GM21529 (cell line): ENCODE measurements at regions not wholly inside any gene's neighbourhood (a gene's known extent, or its start where the extent isn't known, plus 50 kb on each side); places are given as distances from the start of the nearest gene placed in this dataset.

ENCODE experiments used
- ATAC-seq: cut with Tn5 transposase; IDR thresholded peaks from one replicate; pipeline ENCODE4 v1.9.1; 2021; ENCODE audit not compliant: unreplicated experiment

GRCh38 chr3:165457096-165457495 lies 260.9 kb upstream of the SLITRK3 start:
- no peak for ATAC-seq

DNA sequence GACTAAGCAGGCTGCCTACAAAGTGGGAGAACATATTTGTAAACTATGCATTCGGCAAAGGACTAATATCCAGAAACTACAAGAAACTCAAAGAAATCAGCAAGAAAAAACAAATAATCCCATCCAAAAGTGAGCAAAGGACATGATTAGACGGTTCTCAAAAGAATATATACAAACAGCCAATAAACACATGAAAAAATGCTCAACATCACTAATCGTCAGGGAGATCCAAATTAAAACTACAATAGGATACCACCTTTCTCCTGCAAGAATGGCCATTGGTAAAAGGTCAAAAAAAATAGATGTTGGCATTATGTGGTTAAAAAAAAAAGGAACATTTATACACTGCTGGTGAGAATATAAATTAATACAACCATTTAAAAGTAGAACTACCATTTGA lies 259.6 kb upstream of the SLITRK3 start:
- ATAC-seq = no peak

- ATAC-seq = no peak
Measured at GRCh38 chr3:165455360-165455759, 259.2 kb upstream of the SLITRK3 start.

DNA sequence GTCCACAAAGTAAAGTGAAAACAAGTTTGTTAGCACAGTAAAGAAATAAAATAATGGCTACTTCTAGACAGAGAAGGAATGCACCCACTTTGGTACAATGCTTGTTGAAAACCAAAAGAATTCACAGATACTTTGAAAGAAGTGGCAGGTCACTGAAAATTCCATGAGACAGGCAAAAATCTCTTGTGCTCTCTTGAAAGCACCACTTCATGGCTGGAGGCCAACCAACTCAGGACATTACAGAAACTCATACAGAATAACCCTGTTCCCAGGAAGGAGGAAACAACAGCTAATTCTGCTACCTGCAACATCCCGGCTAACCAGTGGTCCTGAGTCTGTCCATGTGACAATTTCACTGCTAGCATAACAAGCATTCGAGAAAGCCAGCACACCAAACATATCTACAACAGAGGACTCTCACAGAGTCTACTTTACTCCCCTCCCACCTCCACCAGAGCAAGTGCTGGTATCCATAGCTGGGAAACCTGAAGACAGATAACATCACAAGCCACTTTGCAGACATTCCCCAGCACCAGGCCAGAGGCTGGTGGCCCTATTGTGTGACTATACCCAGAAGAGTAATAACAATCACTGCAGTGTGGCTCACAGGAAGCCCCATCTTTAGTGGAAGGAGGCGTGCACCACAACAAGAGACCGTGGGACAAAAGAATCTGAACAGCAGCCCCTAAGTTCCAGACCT lies 255.3 kb upstream of the SLITRK3 start:
- no peak for ATAC-seq

GRCh38 chr3:165446555-165446954 lies 250.4 kb upstream of the SLITRK3 start:
- ATAC-seq = no peak

GRCh38 chr3:165444745-165445144 lies 248.6 kb upstream of the SLITRK3 start:
- ATAC-seq = no peak

DNA sequence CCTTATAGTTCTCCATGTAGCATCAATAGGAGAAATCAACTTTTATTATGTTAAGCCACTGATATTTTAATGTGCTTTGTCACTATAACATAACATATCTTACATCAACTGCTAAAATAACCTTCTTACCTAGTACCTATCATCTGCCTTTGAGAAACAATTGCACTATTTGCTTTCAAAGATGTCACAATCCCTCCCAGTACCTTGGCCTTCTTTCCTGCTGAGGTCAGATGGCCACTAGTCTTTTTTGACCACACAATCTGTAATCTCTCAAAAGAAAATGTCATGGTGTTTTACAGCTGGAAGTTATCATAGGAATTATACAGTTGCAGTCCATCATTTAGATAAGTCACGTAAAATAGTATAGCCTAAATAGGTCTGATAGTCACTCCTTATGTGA lies 247.5 kb upstream of the SLITRK3 start:
- no peak for ATAC-seq

- ATAC-seq = no peak
Measured at GRCh38 chr3:165442061-165442460, 245.9 kb upstream of the SLITRK3 start.

GRCh38 chr3:165440380-165440779 lies 244.2 kb upstream of the SLITRK3 start:
- ATAC-seq = peak; percentile 44

- ATAC-seq = no peak
Measured at GRCh38 chr3:165439765-165440164, 243.6 kb upstream of the SLITRK3 start.

DNA sequence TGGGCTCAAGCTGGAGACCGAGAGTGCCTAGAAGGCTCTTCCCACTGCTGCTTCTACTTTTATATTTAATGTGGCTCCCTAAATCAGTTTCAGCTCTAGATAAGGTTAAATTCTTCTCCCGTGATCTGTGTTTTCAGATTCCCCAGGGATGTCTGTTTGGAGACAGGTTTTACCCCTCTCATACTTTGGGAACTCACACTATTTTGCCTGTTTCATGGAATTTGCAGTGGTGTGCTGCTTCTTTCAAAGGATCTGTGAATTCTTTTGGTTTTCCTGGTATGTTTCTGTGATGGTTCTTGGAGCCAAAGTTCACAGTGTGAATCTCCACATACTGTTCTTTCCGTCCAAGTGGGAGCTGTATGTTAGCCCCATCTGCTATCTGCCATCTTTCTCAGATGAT lies 238.3 kb upstream of the SLITRK3 start:
- no peak for ATAC-seq

- ATAC-seq = no peak
Measured at GRCh38 chr3:165406425-165406824, 210.2 kb upstream of the SLITRK3 start.

DNA sequence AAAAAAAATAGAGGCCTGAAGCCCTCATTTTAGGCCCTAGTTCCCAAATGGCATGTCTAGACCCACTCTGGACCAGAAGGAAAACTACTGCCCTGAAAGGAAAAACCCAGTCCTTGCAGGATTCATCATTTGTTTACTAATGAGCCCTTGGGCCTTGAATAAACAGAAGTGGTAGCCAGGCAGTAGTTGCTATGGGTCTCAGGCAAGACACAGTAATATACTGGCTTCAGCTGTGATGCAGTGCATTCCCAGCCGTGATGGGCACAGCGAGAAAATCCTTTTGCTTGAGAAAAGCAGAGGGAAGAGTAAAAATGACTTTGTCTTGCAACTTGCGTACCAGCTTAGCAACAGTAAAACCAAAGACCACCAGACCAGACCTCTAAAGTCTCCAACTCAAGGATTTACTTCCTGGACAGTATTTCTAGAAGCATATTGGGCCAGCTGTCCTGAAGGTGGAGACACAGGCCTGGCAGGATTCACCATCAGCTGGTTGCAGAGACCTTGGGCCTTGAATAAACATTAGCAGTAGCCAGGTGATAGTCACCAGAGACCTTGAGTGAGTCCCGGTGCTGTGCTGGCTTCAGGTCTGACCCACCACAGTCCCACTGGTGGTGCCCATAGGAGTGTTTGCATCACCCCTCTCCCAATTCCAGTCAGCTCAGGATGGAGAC lies 208.3 kb upstream of the SLITRK3 start:
- ATAC-seq = no peak

GRCh38 chr3:165403666-165404065 lies 207.5 kb upstream of the SLITRK3 start:
- no peak for ATAC-seq

- ATAC-seq = no peak
Measured at GRCh38 chr3:165395188-165395587, 199.0 kb upstream of the SLITRK3 start.

DNA sequence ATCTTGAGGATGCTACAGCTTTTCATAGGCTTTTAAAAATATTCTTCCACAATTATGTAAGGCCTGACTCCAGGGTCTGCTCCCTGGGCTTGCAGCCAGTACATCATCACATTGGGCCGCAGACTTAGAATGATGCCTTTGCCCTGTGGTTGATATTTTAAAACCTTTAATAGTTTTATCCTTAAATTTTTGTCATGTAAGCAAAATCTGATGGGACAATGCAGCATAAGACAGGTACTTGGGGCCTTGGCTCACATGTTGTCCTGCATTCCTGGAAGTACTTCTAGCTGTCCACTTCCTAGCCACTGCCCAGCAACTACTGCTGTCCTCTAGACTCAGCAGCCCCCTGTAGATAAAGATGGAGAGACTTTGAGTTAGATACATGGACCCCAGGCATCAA lies 197.3 kb upstream of the SLITRK3 start:
- ATAC-seq = no peak

GRCh38 chr3:165390166-165390565 lies 194.0 kb upstream of the SLITRK3 start:
- no peak for ATAC-seq

- no peak for ATAC-seq
Measured at GRCh38 chr3:165389653-165390052, 193.5 kb upstream of the SLITRK3 start.

GRCh38 chr3:165389064-165389463 lies 192.9 kb upstream of the SLITRK3 start:
- ATAC-seq = no peak

GRCh38 chr3:165383381-165383780 lies 187.2 kb upstream of the SLITRK3 start:
- ATAC-seq = no peak

DNA sequence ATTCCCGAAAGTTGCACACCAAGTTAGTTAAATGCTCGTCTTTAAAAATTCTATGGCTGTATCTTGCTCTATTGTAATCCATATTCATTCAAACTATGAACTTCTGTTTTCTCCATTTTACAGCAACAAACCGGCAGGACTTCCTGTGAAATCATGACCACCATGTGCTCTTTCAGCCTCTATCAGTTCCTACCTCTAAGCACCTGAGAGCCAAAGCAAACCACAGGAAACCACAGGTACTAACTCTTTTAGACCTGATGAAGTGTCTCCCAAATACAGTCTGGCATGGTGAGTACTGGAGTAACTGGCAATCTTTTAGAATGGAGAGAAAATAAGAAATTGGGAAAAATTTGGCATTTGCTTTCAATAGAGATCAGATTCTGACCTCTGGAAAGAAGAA lies 186.5 kb upstream of the SLITRK3 start:
- ATAC-seq = no peak

DNA sequence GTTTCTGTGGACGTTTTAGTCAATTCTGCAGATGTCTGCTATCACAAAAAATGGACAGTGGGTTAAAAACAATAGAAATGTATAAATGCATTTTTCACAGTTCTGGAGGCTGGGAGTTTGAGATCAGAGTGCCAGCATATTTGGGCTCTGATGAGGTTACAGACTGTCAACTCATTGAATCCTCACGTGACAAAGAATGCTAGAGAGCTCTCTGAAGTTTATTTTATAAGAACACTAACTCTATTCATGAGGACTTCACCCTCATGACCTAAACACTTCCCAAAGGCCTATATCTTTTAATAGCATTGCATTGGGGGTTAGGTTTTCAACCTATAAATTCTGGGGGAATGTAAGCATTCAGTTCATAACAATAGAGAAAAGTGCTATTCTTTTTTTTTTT lies 182.6 kb upstream of the SLITRK3 start:
- no peak for ATAC-seq

DNA sequence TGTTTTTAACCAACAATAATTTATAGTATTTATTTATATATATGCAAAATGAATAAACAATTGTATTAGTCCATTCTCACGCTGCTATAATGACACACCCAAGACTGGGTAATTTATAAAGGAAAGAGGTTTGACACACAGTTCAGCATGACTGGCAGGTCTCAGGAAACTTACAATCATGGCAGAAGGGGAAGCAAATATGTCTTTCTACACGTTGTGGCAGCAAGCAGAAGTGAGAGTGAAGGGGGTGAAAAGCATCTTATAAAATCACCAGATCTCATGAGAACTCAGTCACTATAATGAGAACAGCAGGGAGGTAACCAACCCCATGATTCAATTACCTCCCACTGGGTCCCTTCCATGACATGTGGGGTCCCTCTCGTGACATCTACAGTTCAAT lies 162.8 kb upstream of the SLITRK3 start:
- no peak for ATAC-seq
